ENCODE measurements at regions not wholly inside any gene's neighbourhood (a gene's known extent, or its start where the extent isn't known, plus 50 kb on each side); places are given as distances from the start of the nearest gene placed in this dataset.
"Not testable (repeated sequence)": the region's sequence is repeated elsewhere in the genome, so short reads cannot be mapped to it uniquely, and the experiment has no call there.

- H3K4me3 ChIP-seq (replicated peaks in 1 of 3; ENCODE audit: low read depth in 2 of 3, low read length in 3 of 3); H4K20me1 ChIP-seq (ENCODE audit: insufficient read depth, low read length); H3K36me3 Mint-ChIP-seq; H3K27me3 Mint-ChIP-seq (ENCODE audit: low read depth in 3 of 3); DNase-seq; H3K4me2 ChIP-seq (replicated peaks; ENCODE audit: extremely low read depth, low read length, poor library complexity, severe bottlenecking); H3K79me2 ChIP-seq (ENCODE audit: insufficient read depth, low read length); H3K36me3 ChIP-seq (replicated peaks in 1 of 2; ENCODE audit: control insufficient read depth in 1 of 2, insufficient read depth in 2 of 2, low read length in 2 of 2); H2AFZ ChIP-seq (ENCODE audit: insufficient read depth, low read depth, low read length, poor library complexity, severe bottlenecking); H3K4me1 Mint-ChIP-seq; H3K9me3 Mint-ChIP-seq; H3K27me3 ChIP-seq (ENCODE audit: control insufficient read depth in 2 of 2, insufficient read depth in 2 of 2, low read length in 2 of 2); H3K9me3 ChIP-seq (replicated peaks in 1 of 2; ENCODE audit: control insufficient read depth in 1 of 2, insufficient read depth in 1 of 2, low read length in 2 of 2); H3K9ac ChIP-seq (ENCODE audit: insufficient read depth, low read length, poor library complexity, severe bottlenecking); intact Hi-C loops (cut with micrococcal nuclease); H3K4me3 Mint-ChIP-seq: not testable (repeated sequence)
- Histone ChIP-seq H3K4me1 (ENCODE audit: control insufficient read depth in 1 of 2, insufficient read depth in 2 of 2, low read length in 2 of 2) (peaks cover 0 to 21% of the 10 kb centered on the region in 2 donors), H3K27ac (ENCODE audit: low read depth in 1 of 2, low read length in 2 of 2) (peak overlapping the region; percentile 76 to 87)
- peak overlapping the region; percentile 95 to 99 (median 97) for H3K27ac Mint-ChIP-seq
- WGBS (ENCODE audit: insufficient coverage) = no CpG with 5 or more reads among the region's 6 CpGs
Measured at GRCh38 chr9:66782010-66782409, 118.5 kb upstream of the ZNF658 start.

GRCh38 chr9:66785603-66786002, 114.9 kb upstream of the ZNF658 start:
- H3K27ac Mint-ChIP-seq = peak overlapping the region in 1 of 7 donors; percentile 13
- H3K9me3 Mint-ChIP-seq; H3K27me3 Mint-ChIP-seq (ENCODE audit: low read depth in 3 of 3); H3K27ac ChIP-seq (ENCODE audit: low read depth in 1 of 2, low read length in 2 of 2); H3K9me3 ChIP-seq (replicated peaks in 1 of 2; ENCODE audit: control insufficient read depth in 1 of 2, insufficient read depth in 1 of 2, low read length in 2 of 2); H3K27me3 ChIP-seq (ENCODE audit: control insufficient read depth in 2 of 2, insufficient read depth in 2 of 2, low read length in 2 of 2); DNase-seq; H3K4me3 ChIP-seq (replicated peaks in 1 of 3; ENCODE audit: low read depth in 2 of 3, low read length in 3 of 3); H2AFZ ChIP-seq (ENCODE audit: insufficient read depth, low read depth, low read length, poor library complexity, severe bottlenecking); H3K4me1 Mint-ChIP-seq; H3K36me3 ChIP-seq (replicated peaks in 1 of 2; ENCODE audit: control insufficient read depth in 1 of 2, insufficient read depth in 2 of 2, low read length in 2 of 2); H3K4me2 ChIP-seq (replicated peaks; ENCODE audit: extremely low read depth, low read length, poor library complexity, severe bottlenecking); H3K9ac ChIP-seq (ENCODE audit: insufficient read depth, low read length, poor library complexity, severe bottlenecking); H3K4me3 Mint-ChIP-seq; intact Hi-C loops (cut with micrococcal nuclease); H3K79me2 ChIP-seq (ENCODE audit: insufficient read depth, low read length); H4K20me1 ChIP-seq (ENCODE audit: insufficient read depth, low read length); H3K36me3 Mint-ChIP-seq: not testable (repeated sequence)
- H3K4me1 ChIP-seq (ENCODE audit: control insufficient read depth in 1 of 2, insufficient read depth in 2 of 2, low read length in 2 of 2) = peaks cover 0 to 19% of the 10 kb centered on the region in 2 donors
- no CpG with 5 or more reads among the region's 3 CpGs for WGBS (ENCODE audit: insufficient coverage)

GRCh38 chr9:66791092-66791750, 109.3 kb upstream of the ZNF658 start:
- H3K27me3 ChIP-seq (ENCODE audit: control insufficient read depth in 2 of 2, insufficient read depth in 2 of 2, low read length in 2 of 2); H4K20me1 ChIP-seq (ENCODE audit: insufficient read depth, low read length); H3K79me2 ChIP-seq (ENCODE audit: insufficient read depth, low read length); DNase-seq; H3K27ac Mint-ChIP-seq; H3K27me3 Mint-ChIP-seq (ENCODE audit: low read depth in 3 of 3); H3K9ac ChIP-seq (ENCODE audit: insufficient read depth, low read length, poor library complexity, severe bottlenecking); H3K4me2 ChIP-seq (replicated peaks; ENCODE audit: extremely low read depth, low read length, poor library complexity, severe bottlenecking); H3K4me1 Mint-ChIP-seq; H3K27ac ChIP-seq (ENCODE audit: low read depth in 1 of 2, low read length in 2 of 2); H2AFZ ChIP-seq (ENCODE audit: insufficient read depth, low read depth, low read length, poor library complexity, severe bottlenecking); H3K36me3 ChIP-seq (replicated peaks in 1 of 2; ENCODE audit: control insufficient read depth in 1 of 2, insufficient read depth in 2 of 2, low read length in 2 of 2); H3K4me1 ChIP-seq (ENCODE audit: control insufficient read depth in 1 of 2, insufficient read depth in 2 of 2, low read length in 2 of 2); H3K9me3 Mint-ChIP-seq; H3K4me3 ChIP-seq (replicated peaks in 1 of 3; ENCODE audit: low read depth in 2 of 3, low read length in 3 of 3); H3K36me3 Mint-ChIP-seq; intact Hi-C loops (cut with micrococcal nuclease); H3K4me3 Mint-ChIP-seq; H3K9me3 ChIP-seq (replicated peaks in 1 of 2; ENCODE audit: control insufficient read depth in 1 of 2, insufficient read depth in 1 of 2, low read length in 2 of 2): not testable (repeated sequence)
- no CpG with 5 or more reads among the region's 5 CpGs for WGBS (ENCODE audit: insufficient coverage)

GRCh38 chr9:66794769-66795168, 105.8 kb upstream of the ZNF658 start:
- H3K27me3 ChIP-seq (ENCODE audit: control insufficient read depth in 2 of 2, insufficient read depth in 2 of 2, low read length in 2 of 2); H3K36me3 ChIP-seq (replicated peaks in 1 of 2; ENCODE audit: control insufficient read depth in 1 of 2, insufficient read depth in 2 of 2, low read length in 2 of 2); H3K27ac ChIP-seq (ENCODE audit: low read depth in 1 of 2, low read length in 2 of 2); intact Hi-C loops (cut with micrococcal nuclease); DNase-seq; H3K4me2 ChIP-seq (replicated peaks; ENCODE audit: extremely low read depth, low read length, poor library complexity, severe bottlenecking); H2AFZ ChIP-seq (ENCODE audit: insufficient read depth, low read depth, low read length, poor library complexity, severe bottlenecking); H3K27ac Mint-ChIP-seq; H3K27me3 Mint-ChIP-seq (ENCODE audit: low read depth in 3 of 3); H3K9me3 ChIP-seq (replicated peaks in 1 of 2; ENCODE audit: control insufficient read depth in 1 of 2, insufficient read depth in 1 of 2, low read length in 2 of 2); H3K79me2 ChIP-seq (ENCODE audit: insufficient read depth, low read length); H3K4me3 Mint-ChIP-seq; H3K36me3 Mint-ChIP-seq; H3K9me3 Mint-ChIP-seq; H3K9ac ChIP-seq (ENCODE audit: insufficient read depth, low read length, poor library complexity, severe bottlenecking); H3K4me1 Mint-ChIP-seq; H3K4me1 ChIP-seq (ENCODE audit: control insufficient read depth in 1 of 2, insufficient read depth in 2 of 2, low read length in 2 of 2); H3K4me3 ChIP-seq (replicated peaks in 1 of 3; ENCODE audit: low read depth in 2 of 3, low read length in 3 of 3); H4K20me1 ChIP-seq (ENCODE audit: insufficient read depth, low read length): not testable (repeated sequence)
- WGBS (ENCODE audit: insufficient coverage) = no CpG with 5 or more reads among the region's 2 CpGs
